Epithelial cell of prostate (primary cell): ENCODE measurements at regions not wholly inside any gene's neighbourhood (a gene's known extent, or its start where the extent isn't known, plus 50 kb on each side); places are given as distances from the start of the nearest gene placed in this dataset.

Experiments
- DNase-seq: peaks from one replicate; pipeline ENCODE4 v3.0.0-alpha.2; 2011; ENCODE audit warnings: low read depth, low spot score
- H3K27ac ChIP-seq: fragments of 450-650 bp; 2 replicates; pipeline ENCODE4 v1.5.1; 2017; ENCODE audit warnings: mild to moderate bottlenecking

- H3K27ac ChIP-seq = no peak overlapping the region
- DNase-seq = no peak
Observed at GRCh38 chr18:45361125-45361851, 254.0 kb upstream of the SLC14A2 start.

- H3K27ac ChIP-seq = no peak overlapping the region
- DNase-seq = no peak
Observed at GRCh38 chr18:45363196-45363595, 252.1 kb upstream of the SLC14A2 start.

GRCh38 chr18:45365835-45366234 is 249.4 kb upstream of the SLC14A2 start:
- H3K27ac ChIP-seq = no peak overlapping the region
- no peak for DNase-seq

- DNase-seq = no peak
- no peak overlapping the region for H3K27ac ChIP-seq
Observed at GRCh38 chr18:45370255-45371010, 244.8 kb upstream of the SLC14A2 start.

- no peak for DNase-seq
- no peak overlapping the region for H3K27ac ChIP-seq
Observed at GRCh38 chr18:45373286-45373880, 241.9 kb upstream of the SLC14A2 start.

GRCh38 chr18:45374236-45374635 is 241.0 kb upstream of the SLC14A2 start:
- H3K27ac ChIP-seq = no peak overlapping the region
- DNase-seq = no peak

GRCh38 chr18:45374878-45375630 is 240.2 kb upstream of the SLC14A2 start:
- no peak for DNase-seq
- peak overlapping the region; percentile 18 for H3K27ac ChIP-seq

- no peak for DNase-seq
Observed at GRCh38 chr18:45376193-45376592, 239.1 kb upstream of the SLC14A2 start.

GRCh38 chr18:45378308-45378707 is 237.0 kb upstream of the SLC14A2 start:
- no peak overlapping the region for H3K27ac ChIP-seq
- no peak for DNase-seq

More at GRCh38 chr18:45376193-45376592, 239.1 kb upstream of the SLC14A2 start:
- H3K27ac ChIP-seq = no peak overlapping the region

GRCh38 chr18:45378933-45379332 is 236.3 kb upstream of the SLC14A2 start:
- H3K27ac ChIP-seq = no peak overlapping the region
- DNase-seq = no peak

- DNase-seq = no peak
- H3K27ac ChIP-seq = no peak overlapping the region
Observed at GRCh38 chr18:45379903-45380302, 235.4 kb upstream of the SLC14A2 start.

GRCh38 chr18:45381282-45381681 is 234.0 kb upstream of the SLC14A2 start:
- H3K27ac ChIP-seq = no peak overlapping the region
- DNase-seq = no peak

- DNase-seq = no peak
- H3K27ac ChIP-seq = no peak overlapping the region
Observed at GRCh38 chr18:45383228-45383627, 232.0 kb upstream of the SLC14A2 start.

GRCh38 chr18:45384137-45384961 is 230.9 kb upstream of the SLC14A2 start:
- H3K27ac ChIP-seq = no peak overlapping the region
- DNase-seq = no peak

- no peak for DNase-seq
- H3K27ac ChIP-seq = no peak overlapping the region
Observed at GRCh38 chr18:45384962-45385315, 230.3 kb upstream of the SLC14A2 start.

- DNase-seq = no peak
- H3K27ac ChIP-seq = no peak overlapping the region
Observed at GRCh38 chr18:45386041-45386655, 229.1 kb upstream of the SLC14A2 start.

GRCh38 chr18:45387229-45387628 is 228.0 kb upstream of the SLC14A2 start:
- DNase-seq = no peak
- H3K27ac ChIP-seq = no peak overlapping the region

- DNase-seq = no peak
- peak overlapping the region; percentile 77 for H3K27ac ChIP-seq
Observed at GRCh38 chr18:45398448-45398847, 216.8 kb upstream of the SLC14A2 start.

GRCh38 chr18:45399146-45399545 is 216.1 kb upstream of the SLC14A2 start:
- peak overlapping the region; percentile 77 for H3K27ac ChIP-seq
- no peak for DNase-seq
